GM23338 (cell line): ENCODE measurements at regions not wholly inside any gene's neighbourhood (a gene's known extent, or its start where the extent isn't known, plus 50 kb on each side); places are given as distances from the start of the nearest gene placed in this dataset.

ENCODE experiments used
- ATAC-seq: fragments of 200-7000 bp; cut with Tn5 transposase; 3 replicates; pipeline ENCODE4 v1.9.1; 2020
- DNase-seq: peaks from one replicate; pipeline ENCODE4 v3.0.0-alpha.2; 2015; ENCODE audit warnings: low spot score
- H2AFZ ChIP-seq: fragments of 200-600 bp; sonication (generic); 2 replicates; pipeline ENCODE4 v1.8.0; 2016; ENCODE audit warnings: antibody characterized with exemption, mild to moderate bottlenecking, moderate library complexity
- H3F3A ChIP-seq: fragments of 200-600 bp; sonication (generic); replicated peaks from 2 replicates; pipeline ENCODE4 v1.8.0; 2017; ENCODE audit warnings: antibody characterized with exemption, mixed run types, low read depth
- H3K27ac ChIP-seq: fragments of 200-600 bp; sonication (generic); 2 replicates; pipeline ENCODE4 v1.6.1; 2016; ENCODE audit warnings: low read depth
- H3K27me3 ChIP-seq: fragments of 200-600 bp; sonication (generic); 2 replicates; pipeline ENCODE4 v1.8.0; 2016; ENCODE audit warnings: mild to moderate bottlenecking, mixed run types, moderate library complexity; ENCODE audit not compliant: insufficient read depth
- H3K36me3 ChIP-seq: fragments of 200-600 bp; sonication (generic); 2 replicates; pipeline ENCODE4 v1.8.0; 2016; ENCODE audit warnings: mild to moderate bottlenecking; ENCODE audit not compliant: insufficient read depth
- H3K4me1 ChIP-seq: fragments of 200-600 bp; sonication (generic); 2 replicates; pipeline ENCODE4 v1.8.0; 2016; ENCODE audit warnings: mild to moderate bottlenecking, moderate library complexity; ENCODE audit not compliant: insufficient read depth
- H3K4me2 ChIP-seq: fragments of 200-600 bp; sonication (generic); 2 replicates; pipeline ENCODE4 v1.7.1; 2017; ENCODE audit warnings: mixed run types
- H3K4me3 ChIP-seq: fragments of 200-600 bp; sonication (generic); 2 replicates; pipeline ENCODE4 v1.6.1; 2016; ENCODE audit warnings: mixed run types
- H3K79me2 ChIP-seq: fragments of 200-600 bp; sonication (generic); replicated peaks from 2 replicates; pipeline ENCODE4 v1.8.0; 2017; ENCODE audit warnings: mild to moderate bottlenecking; ENCODE audit not compliant: insufficient read depth
- H3K9me2 ChIP-seq: fragments of 200-600 bp; sonication (generic); 2 replicates; pipeline ENCODE4 v1.8.0; 2017; ENCODE audit not compliant: insufficient read depth
- H4K20me1 ChIP-seq: fragments of 200-600 bp; sonication (generic); replicated peaks from 2 replicates; pipeline ENCODE4 v1.8.0; 2017; ENCODE audit warnings: mild to moderate bottlenecking; ENCODE audit not compliant: insufficient read depth
- H3K27ac Mint-ChIP-seq: 2 replicates; pipeline ENCODE4 v1.8.0; 2020; ENCODE audit warnings: inconsistent platforms, mild to moderate bottlenecking, moderate library complexity, mixed read lengths
- H3K27me3 Mint-ChIP-seq: 3 replicates; pipeline ENCODE4 v1.8.0; 2022; ENCODE audit warnings: low read depth, mild to moderate bottlenecking, moderate library complexity, mixed read lengths, inconsistent platforms; ENCODE audit not compliant: insufficient read depth, poor library complexity
- H3K36me3 Mint-ChIP-seq: 3 replicates; pipeline ENCODE4 v1.8.0; 2021; ENCODE audit warnings: low read depth, mild to moderate bottlenecking, inconsistent platforms, moderate library complexity, mixed read lengths
- H3K4me1 Mint-ChIP-seq: 3 replicates; pipeline ENCODE4 v1.8.0; 2020; ENCODE audit warnings: mild to moderate bottlenecking, inconsistent platforms, mixed read lengths
- H3K4me3 Mint-ChIP-seq: 3 replicates; pipeline ENCODE4 v1.8.0; 2021; ENCODE audit warnings: moderate library complexity, mild to moderate bottlenecking, inconsistent platforms, mixed read lengths
- H3K9me3 Mint-ChIP-seq: 3 replicates; pipeline ENCODE4 v1.8.0; 2020; ENCODE audit warnings: moderate library complexity, mild to moderate bottlenecking, inconsistent platforms, mixed read lengths
- CREB1 ChIP-seq: fragments of 250-450 bp; sonication (Bioruptor Pico); IDR thresholded peaks from 2 replicates; pipeline ENCODE4 v1.5.0; 2020; ENCODE audit warnings: low read depth, mild to moderate bottlenecking, moderate library complexity
- EZH2 ChIP-seq: fragments of 200-600 bp; sonication (generic); IDR thresholded peaks from one replicate; pipeline ENCODE4 v1.8.0; 2017; ENCODE audit warnings: antibody characterized with exemption, mild to moderate bottlenecking, low read depth; ENCODE audit not compliant: unreplicated experiment
- EZH2phosphoT487 ChIP-seq: fragments of 200-600 bp; sonication (generic); IDR thresholded peaks from one replicate; pipeline ENCODE4 v1.8.1; 2018; ENCODE audit warnings: antibody characterized with exemption; ENCODE audit not compliant: unreplicated experiment
- NANOG ChIP-seq: IDR thresholded peaks from 2 replicates; pipeline ENCODE4 v1.6.1; 2016; ENCODE audit warnings: antibody characterized with exemption, borderline replicate concordance
- ZNF114 ChIP-seq: fragments of 250-450 bp; sonication (Bioruptor Pico); IDR thresholded peaks from 2 replicates; pipeline ENCODE4 v1.5.0; 2020; ENCODE audit warnings: mild to moderate bottlenecking, moderate library complexity
- TF ChIP-seq, protein P1 (sequence below): fragments of 250-450 bp; sonication (Bioruptor Pico); IDR thresholded peaks from 2 replicates; pipeline ENCODE4 v1.5.0; 2020; ENCODE audit warnings: mild to moderate bottlenecking, moderate library complexity
- TF ChIP-seq, protein P2 (sequence below): IDR thresholded peaks from 2 replicates; pipeline ENCODE4 v1.6.1; 2016; ENCODE audit warnings: antibody characterized with exemption
- TF ChIP-seq, protein P3 (sequence below): IDR thresholded peaks from one replicate; pipeline ENCODE4 v1.6.1; 2018; ENCODE audit warnings: antibody characterized with exemption; ENCODE audit not compliant: unreplicated experiment

DNA sequence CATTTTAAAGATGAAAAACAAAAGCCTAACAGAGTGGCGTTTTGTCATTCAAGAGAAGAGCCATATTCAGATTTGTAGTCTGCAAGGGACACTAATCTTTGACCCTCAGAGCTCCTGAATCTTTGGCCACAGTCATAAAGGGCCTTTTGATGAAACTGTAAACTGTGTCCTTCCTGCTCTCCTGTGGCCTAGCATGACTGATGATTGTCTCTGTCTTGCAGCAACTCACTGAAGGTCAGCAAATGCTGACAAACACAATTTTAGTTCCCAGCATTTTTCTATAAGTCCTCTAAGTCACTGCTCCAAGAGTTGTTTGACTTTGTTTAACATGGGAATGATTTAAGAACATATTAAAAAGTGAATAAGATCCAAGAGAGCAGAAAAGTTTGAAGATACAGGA lies 55.3 kb upstream of the PRELP start (continued):
- TF ChIP-seq, protein P1, sequence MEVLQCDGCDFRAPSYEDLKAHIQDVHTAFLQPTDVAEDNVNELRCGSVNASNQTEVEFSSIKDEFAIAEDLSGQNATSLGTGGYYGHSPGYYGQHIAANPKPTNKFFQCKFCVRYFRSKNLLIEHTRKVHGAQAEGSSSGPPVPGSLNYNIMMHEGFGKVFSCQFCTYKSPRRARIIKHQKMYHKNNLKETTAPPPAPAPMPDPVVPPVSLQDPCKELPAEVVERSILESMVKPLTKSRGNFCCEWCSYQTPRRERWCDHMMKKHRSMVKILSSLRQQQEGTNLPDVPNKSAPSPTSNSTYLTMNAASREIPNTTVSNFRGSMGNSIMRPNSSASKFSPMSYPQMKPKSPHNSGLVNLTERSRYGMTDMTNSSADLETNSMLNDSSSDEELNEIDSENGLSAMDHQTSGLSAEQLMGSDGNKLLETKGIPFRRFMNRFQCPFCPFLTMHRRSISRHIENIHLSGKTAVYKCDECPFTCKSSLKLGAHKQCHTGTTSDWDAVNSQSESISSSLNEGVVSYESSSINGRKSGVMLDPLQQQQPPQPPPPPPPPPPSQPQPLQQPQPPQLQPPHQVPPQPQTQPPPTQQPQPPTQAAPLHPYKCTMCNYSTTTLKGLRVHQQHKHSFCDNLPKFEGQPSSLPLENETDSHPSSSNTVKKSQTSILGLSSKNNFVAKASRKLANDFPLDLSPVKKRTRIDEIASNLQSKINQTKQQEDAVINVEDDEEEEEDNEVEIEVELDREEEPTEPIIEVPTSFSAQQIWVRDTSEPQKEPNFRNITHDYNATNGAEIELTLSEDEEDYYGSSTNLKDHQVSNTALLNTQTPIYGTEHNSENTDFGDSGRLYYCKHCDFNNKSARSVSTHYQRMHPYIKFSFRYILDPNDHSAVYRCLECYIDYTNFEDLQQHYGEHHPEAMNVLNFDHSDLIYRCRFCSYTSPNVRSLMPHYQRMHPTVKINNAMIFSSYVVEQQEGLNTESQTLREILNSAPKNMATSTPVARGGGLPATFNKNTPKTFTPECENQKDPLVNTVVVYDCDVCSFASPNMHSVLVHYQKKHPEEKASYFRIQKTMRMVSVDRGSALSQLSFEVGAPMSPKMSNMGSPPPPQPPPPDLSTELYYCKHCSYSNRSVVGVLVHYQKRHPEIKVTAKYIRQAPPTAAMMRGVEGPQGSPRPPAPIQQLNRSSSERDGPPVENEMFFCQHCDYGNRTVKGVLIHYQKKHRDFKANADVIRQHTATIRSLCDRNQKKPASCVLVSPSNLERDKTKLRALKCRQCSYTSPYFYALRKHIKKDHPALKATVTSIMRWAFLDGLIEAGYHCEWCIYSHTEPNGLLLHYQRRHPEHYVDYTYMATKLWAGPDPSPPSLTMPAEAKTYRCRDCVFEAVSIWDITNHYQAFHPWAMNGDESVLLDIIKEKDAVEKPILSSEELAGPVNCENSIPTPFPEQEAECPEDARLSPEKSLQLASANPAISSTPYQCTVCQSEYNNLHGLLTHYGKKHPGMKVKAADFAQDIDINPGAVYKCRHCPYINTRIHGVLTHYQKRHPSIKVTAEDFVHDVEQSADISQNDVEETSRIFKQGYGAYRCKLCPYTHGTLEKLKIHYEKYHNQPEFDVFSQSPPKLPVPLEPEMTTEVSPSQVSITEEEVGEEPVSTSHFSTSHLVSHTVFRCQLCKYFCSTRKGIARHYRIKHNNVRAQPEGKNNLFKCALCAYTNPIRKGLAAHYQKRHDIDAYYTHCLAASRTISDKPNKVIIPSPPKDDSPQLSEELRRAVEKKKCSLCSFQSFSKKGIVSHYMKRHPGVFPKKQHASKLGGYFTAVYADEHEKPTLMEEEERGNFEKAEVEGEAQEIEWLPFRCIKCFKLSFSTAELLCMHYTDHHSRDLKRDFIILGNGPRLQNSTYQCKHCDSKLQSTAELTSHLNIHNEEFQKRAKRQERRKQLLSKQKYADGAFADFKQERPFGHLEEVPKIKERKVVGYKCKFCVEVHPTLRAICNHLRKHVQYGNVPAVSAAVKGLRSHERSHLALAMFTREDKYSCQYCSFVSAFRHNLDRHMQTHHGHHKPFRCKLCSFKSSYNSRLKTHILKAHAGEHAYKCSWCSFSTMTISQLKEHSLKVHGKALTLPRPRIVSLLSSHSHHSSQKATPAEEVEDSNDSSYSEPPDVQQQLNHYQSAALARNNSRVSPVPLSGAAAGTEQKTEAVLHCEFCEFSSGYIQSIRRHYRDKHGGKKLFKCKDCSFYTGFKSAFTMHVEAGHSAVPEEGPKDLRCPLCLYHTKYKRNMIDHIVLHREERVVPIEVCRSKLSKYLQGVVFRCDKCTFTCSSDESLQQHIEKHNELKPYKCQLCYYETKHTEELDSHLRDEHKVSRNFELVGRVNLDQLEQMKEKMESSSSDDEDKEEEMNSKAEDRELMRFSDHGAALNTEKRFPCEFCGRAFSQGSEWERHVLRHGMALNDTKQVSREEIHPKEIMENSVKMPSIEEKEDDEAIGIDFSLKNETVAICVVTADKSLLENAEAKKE (CRISPR knock-in tag): no peak
- TF ChIP-seq NANOG (no peak), ZNF114 (CRISPR knock-in tag) (no peak)
- TF ChIP-seq, protein P2, sequence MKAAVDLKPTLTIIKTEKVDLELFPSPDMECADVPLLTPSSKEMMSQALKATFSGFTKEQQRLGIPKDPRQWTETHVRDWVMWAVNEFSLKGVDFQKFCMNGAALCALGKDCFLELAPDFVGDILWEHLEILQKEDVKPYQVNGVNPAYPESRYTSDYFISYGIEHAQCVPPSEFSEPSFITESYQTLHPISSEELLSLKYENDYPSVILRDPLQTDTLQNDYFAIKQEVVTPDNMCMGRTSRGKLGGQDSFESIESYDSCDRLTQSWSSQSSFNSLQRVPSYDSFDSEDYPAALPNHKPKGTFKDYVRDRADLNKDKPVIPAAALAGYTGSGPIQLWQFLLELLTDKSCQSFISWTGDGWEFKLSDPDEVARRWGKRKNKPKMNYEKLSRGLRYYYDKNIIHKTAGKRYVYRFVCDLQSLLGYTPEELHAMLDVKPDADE: no peak

DNA sequence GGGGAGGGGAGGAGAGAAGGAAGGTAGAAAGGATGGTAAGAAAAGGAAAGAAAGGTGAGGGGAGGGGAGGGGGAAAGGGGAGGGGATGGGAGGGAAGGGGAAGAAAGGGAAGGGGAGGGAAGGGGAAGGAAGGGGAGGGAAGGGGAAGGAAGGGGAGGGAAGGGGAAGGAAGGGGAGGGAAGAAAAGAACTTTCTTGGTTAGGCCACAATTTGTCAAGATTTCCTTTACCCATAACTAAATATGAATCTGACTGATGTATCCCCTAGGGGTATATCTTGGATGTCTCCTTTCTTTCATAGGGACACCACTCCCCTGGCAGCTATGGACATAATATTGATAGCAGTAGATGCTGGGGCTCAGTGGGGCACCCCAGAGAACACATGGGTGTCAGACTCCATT lies 54.4 kb upstream of the PRELP start:
- H3K36me3 Mint-ChIP-seq: no peaks in the 10 kb centered on the region
- no peak overlapping the region for H3K4me3 ChIP-seq
- no peak overlapping the region for H3K27ac Mint-ChIP-seq
- no peak overlapping the region for H3K27ac ChIP-seq
- no peaks in the 10 kb centered on the region for H4K20me1 ChIP-seq
- H3K36me3 ChIP-seq: no peaks in the 10 kb centered on the region
- H3K9me3 Mint-ChIP-seq: peaks cover 3% of the 10 kb centered on the region; the same call in 2 of the 3 replicates
- H3K79me2 ChIP-seq: no peaks in the 10 kb centered on the region
- H3K4me3 Mint-ChIP-seq: no peak overlapping the region
- no peaks in the 10 kb centered on the region for H3K27me3 ChIP-seq
- no peak overlapping the region for H3K4me2 ChIP-seq
- peaks cover 2% of the 10 kb centered on the region; the same call in 1 of the 2 replicates for H3K4me1 ChIP-seq
- no peak overlapping the region for H2AFZ ChIP-seq
- peaks cover 9% of the 10 kb centered on the region for H3K27me3 Mint-ChIP-seq
- H3K9me2 ChIP-seq: 0 out of 2 replicates have a peak, but pooled peaks cover 12% of the 10 kb centered on the region
- DNase-seq: no peak
- ATAC-seq: no peak
- H3F3A ChIP-seq: no peaks in the 10 kb centered on the region
- H3K4me1 Mint-ChIP-seq: peaks cover 7% of the 10 kb centered on the region; the same call in 2 of the 3 replicates
- TF ChIP-seq, protein P2: no peak
- TF ChIP-seq EZH2 (no peak), ZNF114 (CRISPR knock-in tag) (no peak), EZH2phosphoT487 (no peak), CREB1 (no peak)
- TF ChIP-seq, protein P3, sequence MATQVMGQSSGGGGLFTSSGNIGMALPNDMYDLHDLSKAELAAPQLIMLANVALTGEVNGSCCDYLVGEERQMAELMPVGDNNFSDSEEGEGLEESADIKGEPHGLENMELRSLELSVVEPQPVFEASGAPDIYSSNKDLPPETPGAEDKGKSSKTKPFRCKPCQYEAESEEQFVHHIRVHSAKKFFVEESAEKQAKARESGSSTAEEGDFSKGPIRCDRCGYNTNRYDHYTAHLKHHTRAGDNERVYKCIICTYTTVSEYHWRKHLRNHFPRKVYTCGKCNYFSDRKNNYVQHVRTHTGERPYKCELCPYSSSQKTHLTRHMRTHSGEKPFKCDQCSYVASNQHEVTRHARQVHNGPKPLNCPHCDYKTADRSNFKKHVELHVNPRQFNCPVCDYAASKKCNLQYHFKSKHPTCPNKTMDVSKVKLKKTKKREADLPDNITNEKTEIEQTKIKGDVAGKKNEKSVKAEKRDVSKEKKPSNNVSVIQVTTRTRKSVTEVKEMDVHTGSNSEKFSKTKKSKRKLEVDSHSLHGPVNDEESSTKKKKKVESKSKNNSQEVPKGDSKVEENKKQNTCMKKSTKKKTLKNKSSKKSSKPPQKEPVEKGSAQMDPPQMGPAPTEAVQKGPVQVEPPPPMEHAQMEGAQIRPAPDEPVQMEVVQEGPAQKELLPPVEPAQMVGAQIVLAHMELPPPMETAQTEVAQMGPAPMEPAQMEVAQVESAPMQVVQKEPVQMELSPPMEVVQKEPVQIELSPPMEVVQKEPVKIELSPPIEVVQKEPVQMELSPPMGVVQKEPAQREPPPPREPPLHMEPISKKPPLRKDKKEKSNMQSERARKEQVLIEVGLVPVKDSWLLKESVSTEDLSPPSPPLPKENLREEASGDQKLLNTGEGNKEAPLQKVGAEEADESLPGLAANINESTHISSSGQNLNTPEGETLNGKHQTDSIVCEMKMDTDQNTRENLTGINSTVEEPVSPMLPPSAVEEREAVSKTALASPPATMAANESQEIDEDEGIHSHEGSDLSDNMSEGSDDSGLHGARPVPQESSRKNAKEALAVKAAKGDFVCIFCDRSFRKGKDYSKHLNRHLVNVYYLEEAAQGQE: no peak
